ENCODE measurements at regions not wholly inside any gene's neighbourhood (a gene's known extent, or its start where the extent isn't known, plus 50 kb on each side); places are given as distances from the start of the nearest gene placed in this dataset.

GRCh38 chr2:216922175-216922780 is 62.4 kb upstream of the TNP1 start:
- Histone ChIP-seq H2AK5ac (ENCODE audit: low read length) (no peak overlapping the region), H3K56ac (ENCODE audit: low read length) (no peak overlapping the region), H2BK5ac (ENCODE audit: low read length) (no peak overlapping the region), H3K4ac (ENCODE audit: low read depth, low read length) (no peak overlapping the region), H3K23ac (ENCODE audit: low read length) (no peak overlapping the region), H2BK120ac (ENCODE audit: low read depth, low read length) (no peak overlapping the region), H3K9ac (ENCODE audit: low read length) (no peak overlapping the region), H4K8ac (ENCODE audit: low read depth, low read length) (no peak overlapping the region), H3K27ac (ENCODE audit: low read depth, low read length) (no peak overlapping the region), H3K4me3 (ENCODE audit: low read length) (no peak overlapping the region), H4K5ac (ENCODE audit: low read length) (no peak overlapping the region), H3K27me3 (ENCODE audit: insufficient read depth, low read length, poor library complexity) (no peaks in the 10 kb centered on the region), H3K4me2 (ENCODE audit: low read length) (no peak overlapping the region), H3K79me2 (ENCODE audit: control insufficient read depth, insufficient read depth, low read length) (no peaks in the 10 kb centered on the region), H3K18ac (ENCODE audit: low read length) (no peak overlapping the region), H2BK15ac (replicated peaks; ENCODE audit: low read depth) (no peak overlapping the region), H3K36me3 (ENCODE audit: control insufficient read depth, insufficient read depth, low read length) (no peaks in the 10 kb centered on the region), H3K79me1 (ENCODE audit: low read length) (no peaks in the 10 kb centered on the region), H3K4me1 (ENCODE audit: control insufficient read depth, low read depth, low read length) (no peaks in the 10 kb centered on the region)
- no CpG with 5 or more reads among the region's 6 CpGs for WGBS (ENCODE audit: extremely low coverage, insufficient coverage, low lambda C conversion rate)
- DNase-seq, result no peak

- no peaks in the 10 kb centered on the region for H3K79me2 ChIP-seq (ENCODE audit: control insufficient read depth, insufficient read depth, low read length)
- H2AK5ac ChIP-seq (ENCODE audit: low read length), result no peak overlapping the region
- no peak overlapping the region for H3K56ac ChIP-seq (ENCODE audit: low read length)
- H3K36me3 ChIP-seq (ENCODE audit: control insufficient read depth, insufficient read depth, low read length), result no peaks in the 10 kb centered on the region
- no peak overlapping the region for H3K9ac ChIP-seq (ENCODE audit: low read length)
- no peak overlapping the region for H3K27ac ChIP-seq (ENCODE audit: low read depth, low read length)
- no peaks in the 10 kb centered on the region for H3K4me1 ChIP-seq (ENCODE audit: control insufficient read depth, low read depth, low read length)
- H3K27me3 ChIP-seq (ENCODE audit: insufficient read depth, low read length, poor library complexity), result no peaks in the 10 kb centered on the region
- no peak overlapping the region for H4K8ac ChIP-seq (ENCODE audit: low read depth, low read length)
- no peak overlapping the region for H3K4me3 ChIP-seq (ENCODE audit: low read length)
- no peak overlapping the region for H3K4me2 ChIP-seq (ENCODE audit: low read length)
- no peak overlapping the region for H2BK120ac ChIP-seq (ENCODE audit: low read depth, low read length)
- DNase-seq, result no peak
- H4K5ac ChIP-seq (ENCODE audit: low read length), result no peak overlapping the region
- WGBS (ENCODE audit: extremely low coverage, insufficient coverage, low lambda C conversion rate), result no CpG with 5 or more reads among the region's 10 CpGs
- no peak overlapping the region for H3K23ac ChIP-seq (ENCODE audit: low read length)
- H3K18ac ChIP-seq (ENCODE audit: low read length), result no peak overlapping the region
- H2BK5ac ChIP-seq (ENCODE audit: low read length), result no peak overlapping the region
- no peak overlapping the region for H2BK15ac ChIP-seq (replicated peaks; ENCODE audit: low read depth)
- H3K79me1 ChIP-seq (ENCODE audit: low read length), result no peaks in the 10 kb centered on the region
- no peak overlapping the region for H3K4ac ChIP-seq (ENCODE audit: low read depth, low read length)
Observed at GRCh38 chr2:216920937-216921456, 61.1 kb upstream of the TNP1 start.

GRCh38 chr2:216920143-216920876 is 60.4 kb upstream of the TNP1 start:
- Histone ChIP-seq H4K5ac (ENCODE audit: low read length) (no peak overlapping the region), H3K79me1 (ENCODE audit: low read length) (no peaks in the 10 kb centered on the region), H2AK5ac (ENCODE audit: low read length) (no peak overlapping the region), H2BK5ac (ENCODE audit: low read length) (no peak overlapping the region), H3K9ac (ENCODE audit: low read length) (no peak overlapping the region), H2BK120ac (ENCODE audit: low read depth, low read length) (no peak overlapping the region), H3K18ac (ENCODE audit: low read length) (no peak overlapping the region), H3K4me2 (ENCODE audit: low read length) (no peak overlapping the region), H3K36me3 (ENCODE audit: control insufficient read depth, insufficient read depth, low read length) (no peaks in the 10 kb centered on the region), H3K79me2 (ENCODE audit: control insufficient read depth, insufficient read depth, low read length) (no peaks in the 10 kb centered on the region), H3K23ac (ENCODE audit: low read length) (no peak overlapping the region), H3K4ac (ENCODE audit: low read depth, low read length) (no peak overlapping the region), H3K4me1 (ENCODE audit: control insufficient read depth, low read depth, low read length) (no peaks in the 10 kb centered on the region), H3K27me3 (ENCODE audit: insufficient read depth, low read length, poor library complexity) (no peaks in the 10 kb centered on the region), H3K27ac (ENCODE audit: low read depth, low read length) (no peak overlapping the region), H3K56ac (ENCODE audit: low read length) (no peak overlapping the region), H3K4me3 (ENCODE audit: low read length) (no peak overlapping the region), H4K8ac (ENCODE audit: low read depth, low read length) (no peak overlapping the region), H2BK15ac (replicated peaks; ENCODE audit: low read depth) (no peak overlapping the region)
- WGBS (ENCODE audit: extremely low coverage, insufficient coverage, low lambda C conversion rate), result no CpG with 5 or more reads among the region's 8 CpGs
- DNase-seq, result no peak

GRCh38 chr2:216918088-216918680 is 58.3 kb upstream of the TNP1 start:
- Histone ChIP-seq H3K27ac (ENCODE audit: low read depth, low read length) (no peak overlapping the region), H3K9ac (ENCODE audit: low read length) (no peak overlapping the region), H3K4me3 (ENCODE audit: low read length) (no peak overlapping the region), H3K4me1 (ENCODE audit: control insufficient read depth, low read depth, low read length) (no peaks in the 10 kb centered on the region), H3K18ac (ENCODE audit: low read length) (no peak overlapping the region), H3K4ac (ENCODE audit: low read depth, low read length) (no peak overlapping the region), H3K56ac (ENCODE audit: low read length) (no peak overlapping the region), H2BK120ac (ENCODE audit: low read depth, low read length) (no peak overlapping the region), H3K36me3 (ENCODE audit: control insufficient read depth, insufficient read depth, low read length) (no peaks in the 10 kb centered on the region), H3K79me2 (ENCODE audit: control insufficient read depth, insufficient read depth, low read length) (no peaks in the 10 kb centered on the region), H3K79me1 (ENCODE audit: low read length) (no peaks in the 10 kb centered on the region), H3K23ac (ENCODE audit: low read length) (no peak overlapping the region), H4K5ac (ENCODE audit: low read length) (no peak overlapping the region), H2BK5ac (ENCODE audit: low read length) (no peak overlapping the region), H4K8ac (ENCODE audit: low read depth, low read length) (no peak overlapping the region), H2AK5ac (ENCODE audit: low read length) (no peak overlapping the region), H3K27me3 (ENCODE audit: insufficient read depth, low read length, poor library complexity) (no peaks in the 10 kb centered on the region), H3K4me2 (ENCODE audit: low read length) (no peak overlapping the region), H2BK15ac (replicated peaks; ENCODE audit: low read depth) (no peak overlapping the region)
- no peak for DNase-seq
- no CpG with 5 or more reads among the region's 6 CpGs for WGBS (ENCODE audit: extremely low coverage, insufficient coverage, low lambda C conversion rate)

- Histone ChIP-seq H2BK15ac (replicated peaks; ENCODE audit: low read depth) (no peak overlapping the region), H2BK5ac (ENCODE audit: low read length) (no peak overlapping the region), H2BK120ac (ENCODE audit: low read depth, low read length) (no peak overlapping the region), H3K27ac (ENCODE audit: low read depth, low read length) (no peak overlapping the region), H4K8ac (ENCODE audit: low read depth, low read length) (no peak overlapping the region), H3K4me2 (ENCODE audit: low read length) (no peak overlapping the region), H3K79me2 (ENCODE audit: control insufficient read depth, insufficient read depth, low read length) (no peaks in the 10 kb centered on the region), H3K79me1 (ENCODE audit: low read length) (no peaks in the 10 kb centered on the region), H3K4me3 (ENCODE audit: low read length) (no peak overlapping the region), H3K4me1 (ENCODE audit: control insufficient read depth, low read depth, low read length) (no peaks in the 10 kb centered on the region), H4K5ac (ENCODE audit: low read length) (no peak overlapping the region), H3K4ac (ENCODE audit: low read depth, low read length) (no peak overlapping the region), H3K27me3 (ENCODE audit: insufficient read depth, low read length, poor library complexity) (no peaks in the 10 kb centered on the region), H3K9ac (ENCODE audit: low read length) (no peak overlapping the region), H3K23ac (ENCODE audit: low read length) (no peak overlapping the region), H3K18ac (ENCODE audit: low read length) (no peak overlapping the region), H3K36me3 (ENCODE audit: control insufficient read depth, insufficient read depth, low read length) (no peaks in the 10 kb centered on the region), H3K56ac (ENCODE audit: low read length) (no peak overlapping the region), H2AK5ac (ENCODE audit: low read length) (no peak overlapping the region)
- WGBS (ENCODE audit: extremely low coverage, insufficient coverage, low lambda C conversion rate), result no CpG with 5 or more reads among the region's 3 CpGs
- no peak for DNase-seq
Observed at GRCh38 chr2:216916956-216917650, 57.2 kb upstream of the TNP1 start.
